ENCODE measurements at regions not wholly inside any gene's neighbourhood (a gene's known extent, or its start where the extent isn't known, plus 50 kb on each side); places are given as distances from the start of the nearest gene placed in this dataset.
"Not testable (repeated sequence)": the region's sequence is repeated elsewhere in the genome, so short reads cannot be mapped to it uniquely, and the experiment has no call there.

DNA sequence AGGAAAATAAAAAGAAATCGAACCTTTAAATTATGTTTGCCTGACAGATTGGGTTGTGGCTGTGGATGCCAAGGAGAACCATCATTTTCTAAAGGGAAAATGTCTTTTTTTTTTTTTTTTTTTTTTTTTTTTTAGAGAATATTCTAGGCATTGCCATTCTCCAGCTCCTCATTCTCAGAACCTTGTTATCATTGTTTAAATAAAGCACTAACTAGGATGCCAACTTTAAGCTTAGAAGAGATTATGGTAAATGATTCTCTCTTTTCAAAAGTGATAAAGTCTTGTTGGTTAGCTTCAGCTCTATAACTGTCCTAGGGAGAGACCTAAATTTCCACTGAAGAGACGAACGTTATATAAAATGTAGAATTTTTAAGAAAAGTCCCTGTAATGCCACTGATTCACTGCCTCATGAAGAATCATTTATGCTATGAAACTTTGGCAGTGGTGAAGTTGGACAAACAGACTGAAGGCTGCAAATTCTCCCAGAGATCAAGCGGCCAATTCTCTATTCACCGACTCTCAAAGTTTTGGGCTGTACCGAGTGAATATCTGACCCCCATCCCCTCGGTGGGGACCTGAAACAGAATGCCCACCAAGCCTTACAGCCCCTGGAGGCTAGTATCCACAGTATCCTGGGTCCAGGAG lies 207.9 kb upstream of the PITRM1 start:
- no peak for DNase-seq
- Mint-ChIP-seq H3K27ac (no peak overlapping the region), H3K36me3 (ENCODE audit: low read depth) (no peaks in the 10 kb centered on the region), H3K4me1 (no peaks in the 10 kb centered on the region), H3K27me3 (peaks cover 5% of the 10 kb centered on the region), H3K9me3 (peaks cover 11% of the 10 kb centered on the region), H3K4me3 (no peak overlapping the region)
- intact Hi-C loops (cut with micrococcal nuclease), result no loop called here

DNA sequence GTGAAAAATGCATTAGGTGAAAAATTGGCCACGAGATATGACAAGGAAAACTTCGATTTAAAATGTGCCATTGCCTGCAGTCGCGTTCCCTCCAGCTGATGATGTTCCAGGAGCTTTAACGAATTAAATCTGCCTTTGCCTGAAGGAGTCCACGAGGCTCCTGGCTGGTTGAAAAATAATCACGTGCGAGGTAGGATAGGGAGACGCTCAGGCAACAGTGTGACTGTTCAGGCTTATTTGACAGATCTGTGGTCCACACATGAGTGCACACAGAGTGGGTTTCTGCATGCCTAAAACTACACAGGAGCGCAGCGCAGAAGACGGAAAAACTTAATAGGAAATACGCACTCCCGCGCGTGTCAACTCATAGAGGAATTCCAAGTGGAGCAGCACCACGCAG lies 204.0 kb upstream of the PITRM1 start:
- H3K9me3 Mint-ChIP-seq, result no peaks in the 10 kb centered on the region
- H3K36me3 Mint-ChIP-seq (ENCODE audit: low read depth), result no peaks in the 10 kb centered on the region
- H3K27me3 Mint-ChIP-seq, result peaks cover 4% of the 10 kb centered on the region
- H3K4me1 Mint-ChIP-seq, result no peaks in the 10 kb centered on the region
- H3K4me3 Mint-ChIP-seq, result no peak overlapping the region
- no peak overlapping the region for H3K27ac Mint-ChIP-seq
- intact Hi-C loops (cut with micrococcal nuclease), result no loop called here
- DNase-seq, result no peak

DNA sequence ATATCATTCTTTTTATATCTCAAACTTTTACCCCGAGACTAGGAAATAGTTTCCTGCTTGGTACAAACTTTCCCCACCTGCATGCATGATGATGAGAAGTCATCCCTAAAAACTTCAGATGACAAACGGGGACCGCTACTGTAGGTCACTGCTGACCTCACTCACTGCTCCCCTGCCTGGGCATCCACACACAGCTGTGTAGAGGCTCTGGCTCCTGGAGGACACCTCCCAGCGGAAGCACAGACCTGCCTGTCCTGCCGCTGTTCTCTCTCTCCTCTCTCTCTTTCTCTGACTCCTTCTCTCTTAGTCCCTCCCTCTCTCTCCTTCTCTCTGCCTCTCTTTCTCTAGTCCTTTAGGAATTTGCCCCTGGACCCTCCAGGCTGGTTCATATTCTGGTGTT lies 202.9 kb upstream of the PITRM1 start:
- H3K4me3 Mint-ChIP-seq, result no peak overlapping the region
- no peaks in the 10 kb centered on the region for H3K36me3 Mint-ChIP-seq (ENCODE audit: low read depth)
- intact Hi-C loops (cut with micrococcal nuclease), result no loop called here
- H3K9me3 Mint-ChIP-seq, result no peaks in the 10 kb centered on the region
- DNase-seq, result no peak
- no peaks in the 10 kb centered on the region for H3K4me1 Mint-ChIP-seq
- H3K27ac Mint-ChIP-seq, result no peak overlapping the region
- no peaks in the 10 kb centered on the region for H3K27me3 Mint-ChIP-seq

DNA sequence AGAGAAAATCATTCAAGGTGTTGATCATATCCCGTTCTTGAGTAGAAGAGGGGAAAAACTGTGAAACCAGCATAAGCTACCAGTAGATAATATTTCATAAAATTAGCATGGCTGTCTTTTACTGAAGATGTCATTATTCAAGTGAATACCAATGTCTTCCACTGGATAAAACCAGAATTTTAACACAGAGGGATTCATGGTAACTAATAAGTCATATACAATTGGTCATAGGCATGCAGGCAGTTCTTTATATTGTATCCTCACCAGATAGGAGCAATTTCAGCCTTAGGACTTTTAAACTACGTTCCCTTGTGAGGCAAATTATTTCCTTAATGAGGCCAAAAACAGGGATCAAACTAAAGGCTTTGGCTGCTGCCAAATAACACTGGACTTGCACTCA lies 202.3 kb upstream of the PITRM1 start:
- Mint-ChIP-seq H3K4me1 (no peaks in the 10 kb centered on the region), H3K27ac (no peak overlapping the region), H3K27me3 (no peaks in the 10 kb centered on the region), H3K36me3 (ENCODE audit: low read depth) (no peaks in the 10 kb centered on the region), H3K4me3 (no peak overlapping the region), H3K9me3 (no peaks in the 10 kb centered on the region)
- intact Hi-C loops (cut with micrococcal nuclease), result no loop called here
- DNase-seq, result no peak

DNA sequence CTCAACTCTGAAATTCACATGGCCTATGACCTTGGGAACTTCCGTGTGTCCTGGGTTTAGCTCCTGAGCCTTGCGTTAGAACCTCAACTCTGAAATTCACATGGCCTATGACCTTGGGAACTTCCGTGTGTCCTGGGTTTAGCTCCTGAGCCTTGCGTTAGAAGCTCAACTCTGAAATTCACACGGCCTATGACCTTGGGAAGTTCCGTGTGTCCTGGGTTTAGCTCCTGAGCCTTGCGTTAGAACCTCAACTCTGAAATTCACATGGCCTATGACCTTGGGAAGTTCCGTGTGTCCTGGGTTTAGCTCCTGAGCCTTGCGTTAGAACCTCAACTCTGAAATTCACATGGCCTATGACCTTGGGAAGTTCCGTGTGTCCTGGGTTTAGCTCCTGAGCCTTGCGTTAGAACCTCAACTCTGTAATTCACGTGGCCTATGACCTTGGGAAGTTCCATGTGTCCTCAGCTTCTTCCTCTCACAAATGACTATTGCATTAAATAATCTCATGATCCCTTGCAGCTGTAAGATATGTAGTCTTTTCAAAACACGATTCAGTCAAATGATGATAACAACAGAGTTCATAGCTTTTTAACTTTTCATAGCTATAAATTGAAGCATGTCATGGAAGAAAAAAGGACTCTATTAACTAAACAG lies 200.9 kb upstream of the PITRM1 start:
- H3K27ac Mint-ChIP-seq; H3K36me3 Mint-ChIP-seq (ENCODE audit: low read depth); intact Hi-C loops (cut with micrococcal nuclease); H3K4me3 Mint-ChIP-seq; H3K9me3 Mint-ChIP-seq; DNase-seq; H3K4me1 Mint-ChIP-seq; H3K27me3 Mint-ChIP-seq: not testable (repeated sequence)

DNA sequence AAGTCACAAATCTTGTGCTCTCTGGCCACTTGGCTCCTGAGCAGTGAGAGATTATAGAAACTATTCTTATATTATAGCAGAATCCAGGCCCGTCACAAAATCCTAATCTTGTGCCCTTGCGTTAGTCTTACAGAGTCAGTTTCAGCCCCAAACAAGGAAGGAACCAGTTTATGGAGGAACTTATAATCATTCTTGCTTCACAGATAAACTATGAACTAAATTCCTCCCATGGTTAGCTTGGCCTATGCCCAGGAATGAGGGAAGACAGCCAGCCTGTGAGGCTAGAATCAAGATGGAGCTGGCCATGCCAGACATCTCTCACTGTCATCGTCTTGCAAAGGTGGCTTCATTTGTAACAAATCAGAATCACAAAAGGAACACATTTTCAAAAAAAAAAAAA lies 199.7 kb upstream of the PITRM1 start:
- Mint-ChIP-seq H3K36me3 (ENCODE audit: low read depth) (no peaks in the 10 kb centered on the region), H3K4me3 (no peak overlapping the region), H3K9me3 (no peaks in the 10 kb centered on the region), H3K27ac (no peak overlapping the region), H3K4me1 (no peaks in the 10 kb centered on the region), H3K27me3 (no peaks in the 10 kb centered on the region)
- DNase-seq, result no peak
- intact Hi-C loops (cut with micrococcal nuclease), result no loop called here

DNA sequence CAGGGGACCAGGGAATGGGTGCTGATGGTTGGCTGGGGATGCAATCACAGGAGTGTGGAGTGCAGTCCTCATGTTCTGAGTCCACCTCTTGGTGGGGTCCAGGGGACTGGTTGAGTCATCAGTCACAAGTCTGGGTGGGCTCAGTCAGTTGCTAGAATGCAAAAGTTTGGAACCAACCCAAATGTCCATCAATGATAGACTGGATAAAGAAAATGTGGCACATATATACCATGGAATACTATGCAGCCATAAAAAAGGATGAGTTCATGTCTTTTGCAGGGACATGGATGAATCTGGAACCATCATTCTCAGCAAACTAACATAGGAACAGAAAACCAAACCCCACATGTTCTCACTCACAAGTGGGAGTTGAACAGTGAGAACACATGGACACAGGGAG lies 199.0 kb upstream of the PITRM1 start:
- H3K27ac Mint-ChIP-seq; H3K27me3 Mint-ChIP-seq; H3K9me3 Mint-ChIP-seq; DNase-seq; H3K36me3 Mint-ChIP-seq (ENCODE audit: low read depth); H3K4me1 Mint-ChIP-seq; intact Hi-C loops (cut with micrococcal nuclease); H3K4me3 Mint-ChIP-seq: not testable (repeated sequence)

DNA sequence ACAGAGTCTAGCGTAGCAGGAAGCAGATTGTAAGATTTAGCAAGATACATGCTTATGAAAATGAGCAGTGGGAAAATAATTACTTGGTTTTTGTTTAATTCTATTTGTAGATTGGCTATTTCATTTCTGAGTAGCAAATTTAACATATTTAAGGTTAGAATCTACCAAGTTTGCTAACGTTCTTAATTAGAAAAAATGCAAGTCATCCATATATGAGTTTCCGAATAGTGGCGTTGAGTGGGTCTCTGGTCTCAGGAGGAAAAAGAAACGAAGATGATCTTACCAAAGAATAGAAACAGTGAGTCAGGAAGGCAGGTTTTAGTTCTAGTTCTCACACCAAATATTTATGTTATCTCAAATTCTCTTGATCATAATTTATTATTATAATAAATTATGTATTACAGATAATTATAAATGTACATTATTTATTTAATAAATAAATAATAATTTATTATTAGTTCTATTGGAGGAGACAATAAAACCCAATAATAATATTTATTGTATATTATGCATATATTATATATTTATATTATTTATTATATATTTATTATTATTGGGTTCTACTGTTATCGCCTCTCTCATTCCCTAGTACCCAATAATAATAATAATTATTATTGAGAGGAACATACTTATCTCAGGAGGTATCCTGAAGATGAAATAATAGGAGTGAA lies 194.3 kb upstream of the PITRM1 start:
- H3K4me1 Mint-ChIP-seq, result peaks cover 2% of the 10 kb centered on the region
- peaks cover 7% of the 10 kb centered on the region for H3K9me3 Mint-ChIP-seq
- peaks cover 2% of the 10 kb centered on the region for H3K27me3 Mint-ChIP-seq
- no peak for DNase-seq
- H3K36me3 Mint-ChIP-seq (ENCODE audit: low read depth), result no peaks in the 10 kb centered on the region
- no peak overlapping the region for H3K4me3 Mint-ChIP-seq
- intact Hi-C loops (cut with micrococcal nuclease), result no loop called here
- no peak overlapping the region for H3K27ac Mint-ChIP-seq

DNA sequence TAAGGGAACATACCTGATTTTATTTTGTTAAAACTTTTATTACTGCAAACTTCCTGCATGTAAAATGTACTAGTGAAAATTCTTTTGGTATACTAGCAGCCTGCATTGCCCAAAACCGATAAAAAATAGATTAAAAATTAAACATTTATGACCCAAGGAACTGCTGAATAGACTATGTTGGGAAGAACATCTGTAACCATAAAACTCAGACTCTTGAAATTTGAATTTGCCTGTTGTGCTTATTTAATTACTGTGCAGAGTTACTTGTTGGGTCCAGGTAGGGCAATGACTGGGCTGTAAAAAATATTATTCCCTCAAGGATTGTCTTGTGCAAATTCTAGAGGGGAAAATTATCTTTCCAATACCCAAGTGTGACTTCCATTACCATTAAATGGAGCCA lies 193.5 kb upstream of the PITRM1 start:
- peaks cover 12% of the 10 kb centered on the region for H3K9me3 Mint-ChIP-seq
- H3K4me1 Mint-ChIP-seq, result peaks cover 2% of the 10 kb centered on the region
- H3K4me3 Mint-ChIP-seq, result no peak overlapping the region
- no peak for DNase-seq
- intact Hi-C loops (cut with micrococcal nuclease), result no loop called here
- no peaks in the 10 kb centered on the region for H3K36me3 Mint-ChIP-seq (ENCODE audit: low read depth)
- peaks cover 2% of the 10 kb centered on the region for H3K27me3 Mint-ChIP-seq
- H3K27ac Mint-ChIP-seq, result no peak overlapping the region

DNA sequence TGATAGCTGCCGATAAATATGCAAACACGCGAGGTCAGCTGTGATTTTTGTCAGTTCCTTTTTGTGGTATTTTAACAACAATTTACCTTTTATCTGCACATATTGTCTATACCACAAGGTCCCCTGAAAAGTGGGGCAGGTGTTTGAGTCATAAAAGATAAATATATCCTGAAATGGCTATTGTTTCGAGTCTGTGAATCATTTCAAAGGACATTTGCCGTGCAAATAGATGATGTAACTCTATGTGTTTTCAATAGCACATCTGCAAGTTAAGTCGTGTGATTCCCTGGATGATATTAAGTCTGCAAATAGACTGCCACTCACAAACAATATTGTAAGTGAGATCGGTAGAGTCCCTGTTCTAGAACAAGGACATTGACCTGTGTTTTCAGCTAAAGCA lies 193.0 kb upstream of the PITRM1 start:
- intact Hi-C loops (cut with micrococcal nuclease), result no loop called here
- peaks cover 15% of the 10 kb centered on the region for H3K9me3 Mint-ChIP-seq

DNA sequence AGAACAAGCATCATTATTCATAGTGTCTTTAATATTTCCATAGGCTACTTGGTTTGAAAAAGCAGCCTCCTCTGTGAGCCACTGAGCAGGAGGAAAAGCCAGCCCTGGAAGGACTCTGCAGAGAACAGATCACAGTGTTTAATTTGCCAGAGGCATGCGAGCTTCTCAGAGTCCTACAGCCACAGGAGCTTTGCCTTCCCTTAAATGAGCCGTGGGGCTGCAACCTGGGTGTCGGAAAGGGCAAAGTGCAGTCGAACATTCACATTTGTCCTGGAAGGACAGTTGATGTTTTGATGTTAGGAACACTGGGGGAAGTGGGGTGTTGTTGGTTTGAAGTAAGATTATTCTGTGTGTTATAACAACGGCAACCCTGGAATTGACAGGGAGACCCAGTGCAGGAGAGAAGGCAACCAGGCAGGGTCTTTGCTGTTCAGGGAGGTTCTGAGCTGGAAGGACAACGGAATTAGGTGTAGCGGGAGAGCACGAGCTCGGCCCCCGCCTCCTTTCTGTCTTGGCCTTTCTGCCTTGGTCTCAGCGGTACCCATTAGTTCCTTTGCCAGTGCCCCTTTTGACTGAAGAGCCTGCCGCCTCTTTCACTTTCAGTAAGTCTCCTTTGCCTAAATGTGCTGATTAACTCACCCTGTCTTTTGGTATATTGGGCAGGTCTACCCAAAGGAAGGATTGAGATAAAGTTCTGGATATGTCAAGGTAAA lies 192.3 kb upstream of the PITRM1 start:
- Mint-ChIP-seq H3K4me3 (no peak overlapping the region), H3K27ac (no peak overlapping the region), H3K27me3 (peaks cover 2% of the 10 kb centered on the region), H3K4me1 (peaks cover 2% of the 10 kb centered on the region), H3K9me3 (peaks cover 18% of the 10 kb centered on the region), H3K36me3 (ENCODE audit: low read depth) (no peaks in the 10 kb centered on the region)
- DNase-seq, result no peak
- intact Hi-C loops (cut with micrococcal nuclease), result no loop called here

More for the DNA sequence above, 193.0 kb upstream of the PITRM1 start:
- Mint-ChIP-seq H3K4me3 (no peak overlapping the region), H3K36me3 (ENCODE audit: low read depth) (no peaks in the 10 kb centered on the region), H3K27me3 (peaks cover 2% of the 10 kb centered on the region), H3K4me1 (peaks cover 2% of the 10 kb centered on the region), H3K27ac (no peak overlapping the region)
- no peak for DNase-seq

DNA sequence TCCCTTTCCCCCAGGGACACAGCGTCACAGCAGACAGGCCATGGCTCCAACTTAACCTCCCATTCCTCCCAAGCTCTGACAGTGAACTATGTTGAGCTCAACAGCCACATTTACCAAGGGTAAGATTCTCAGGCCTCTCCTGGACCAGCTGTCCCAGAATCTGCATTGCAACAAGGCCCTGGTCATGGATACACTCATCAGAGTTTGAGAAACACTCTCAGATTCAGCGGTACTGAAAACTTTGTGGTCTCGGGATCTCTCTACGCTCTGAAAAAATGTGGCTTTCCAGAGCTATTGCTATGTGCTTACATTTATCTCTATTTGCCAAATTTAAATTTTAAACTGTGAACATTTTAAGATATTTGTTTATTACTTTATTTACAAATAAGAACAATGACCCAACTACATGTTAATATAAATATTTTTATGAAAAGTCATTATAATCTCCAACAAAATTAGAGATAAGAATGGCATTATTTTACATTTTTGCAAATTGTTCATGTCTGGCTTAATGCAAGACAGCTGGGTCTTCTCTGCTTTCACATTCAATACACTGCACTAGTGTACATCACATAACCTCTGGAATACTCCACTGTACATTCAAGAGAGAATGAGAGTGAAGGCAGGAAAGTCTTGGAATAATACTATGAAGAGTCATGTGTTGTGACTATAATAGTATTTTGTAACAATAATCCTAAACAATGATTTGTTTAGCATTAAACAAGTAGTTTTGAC lies 190.9 kb upstream of the PITRM1 start:
- H3K27me3 Mint-ChIP-seq, result peaks cover 2% of the 10 kb centered on the region
- intact Hi-C loops (cut with micrococcal nuclease), result no loop called here
- no peak overlapping the region for H3K4me3 Mint-ChIP-seq
- peaks cover 2% of the 10 kb centered on the region for H3K4me1 Mint-ChIP-seq
- no peak for DNase-seq
- H3K36me3 Mint-ChIP-seq (ENCODE audit: low read depth), result no peaks in the 10 kb centered on the region
- H3K9me3 Mint-ChIP-seq, result peaks cover 18% of the 10 kb centered on the region
- no peak overlapping the region for H3K27ac Mint-ChIP-seq

DNA sequence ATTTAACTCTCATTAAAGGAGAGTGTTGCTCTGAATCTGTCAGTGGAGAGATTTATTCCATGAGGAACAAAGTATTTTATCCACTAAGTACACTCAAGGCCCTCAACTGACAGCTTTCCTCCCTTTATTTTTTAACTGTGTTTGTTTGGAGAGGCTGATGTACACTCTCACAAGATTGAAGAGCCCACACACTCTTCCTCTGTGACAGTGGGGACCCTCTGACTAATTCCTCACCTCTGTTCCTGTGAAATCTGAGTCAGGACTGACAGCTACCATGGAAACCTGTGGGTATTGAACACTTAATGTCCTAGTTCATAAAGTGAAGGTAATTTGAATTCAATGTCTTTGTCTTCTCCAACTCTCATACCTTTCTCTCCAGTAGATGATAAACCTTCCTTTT lies 189.8 kb upstream of the PITRM1 start:
- no peaks in the 10 kb centered on the region for H3K36me3 Mint-ChIP-seq (ENCODE audit: low read depth)
- H3K27ac Mint-ChIP-seq, result no peak overlapping the region
- peaks cover 2% of the 10 kb centered on the region for H3K4me1 Mint-ChIP-seq
- intact Hi-C loops (cut with micrococcal nuclease), result no loop called here
- no peak overlapping the region for H3K4me3 Mint-ChIP-seq
- peaks cover 22% of the 10 kb centered on the region for H3K9me3 Mint-ChIP-seq
- peaks cover 8% of the 10 kb centered on the region for H3K27me3 Mint-ChIP-seq
- DNase-seq, result no peak

DNA sequence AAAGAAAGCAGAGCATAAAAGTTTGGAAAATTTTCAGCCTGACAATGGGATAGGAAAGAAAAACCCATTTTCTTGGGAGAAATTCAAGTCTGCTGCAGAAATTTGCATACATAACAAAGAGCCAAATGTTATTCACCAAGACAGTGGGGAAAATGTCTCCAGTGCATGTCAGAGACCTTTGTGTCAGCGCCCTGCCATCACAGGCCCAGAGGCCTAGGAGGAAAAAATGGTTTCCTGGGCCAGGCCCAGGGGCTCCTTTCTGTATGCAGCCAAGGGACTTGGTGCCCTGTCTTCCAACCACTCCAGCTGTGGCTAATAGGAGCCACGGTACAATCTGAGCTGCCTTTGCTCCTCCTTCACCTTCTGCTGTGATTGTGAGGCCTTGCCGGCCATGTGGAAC lies 189.1 kb upstream of the PITRM1 start:
- H3K9me3 Mint-ChIP-seq, result peaks cover 23% of the 10 kb centered on the region

More for the DNA sequence above, 189.1 kb upstream of the PITRM1 start:
- intact Hi-C loops (cut with micrococcal nuclease), result no loop called here
- H3K36me3 Mint-ChIP-seq (ENCODE audit: low read depth), result no peaks in the 10 kb centered on the region
- H3K4me1 Mint-ChIP-seq, result peaks cover 2% of the 10 kb centered on the region
- peaks cover 8% of the 10 kb centered on the region for H3K27me3 Mint-ChIP-seq
- H3K27ac Mint-ChIP-seq, result no peak overlapping the region
- DNase-seq, result no peak
- no peak overlapping the region for H3K4me3 Mint-ChIP-seq

All from activated CD4-positive, alpha-beta T cell treated with anti-CD3 and anti-CD28 coated beads, Interleukin-2, amount 10 ng/mL, durations not matched to agents 24 days and 14 days (primary cell).